HL-60 (cell line): ENCODE measurements at regions not wholly inside any gene's neighbourhood (a gene's known extent, or its start where the extent isn't known, plus 50 kb on each side); places are given as distances from the start of the nearest gene placed in this dataset.

ENCODE experiments used
- DNase-seq, 2 experiments: peaks; one replicate each; pipeline ENCODE4 v3.0.0-alpha.2; 2010 to 2020; ENCODE audit warnings: low read depth in 1 of 2, low spot score in 1 of 2
- H3K27ac ChIP-seq: fragments of 250-450 bp; sonication (Bioruptor Pico); replicated peaks from 2 replicates; pipeline ENCODE4 v1.5.1; 2020; ENCODE audit warnings: mild to moderate bottlenecking, moderate library complexity
- H3K27me3 ChIP-seq: fragments of 250-450 bp; sonication (Bioruptor Pico); 2 replicates; pipeline ENCODE4 v1.5.1; 2021; ENCODE audit warnings: mild to moderate bottlenecking, moderate library complexity; ENCODE audit not compliant: insufficient read depth, poor library complexity, severe bottlenecking
- H3K4me3 ChIP-seq: replicated peaks from 2 replicates; pipeline ENCODE4 v1.5.1; 2011; ENCODE audit warnings: mild to moderate bottlenecking, control low read depth, low read length; ENCODE audit not compliant: insufficient read depth
- GABPA ChIP-seq: IDR thresholded peaks from 2 replicates; pipeline ENCODE4 v1.6.1; 2012; ENCODE audit warnings: low read depth
- POLR2AphosphoS5 ChIP-seq: IDR thresholded peaks from 2 replicates; pipeline ENCODE4 v1.6.1; 2012; ENCODE audit warnings: low read depth
- SPI1 ChIP-seq: IDR thresholded peaks from 2 replicates; pipeline ENCODE4 v1.6.1; 2012; ENCODE audit warnings: low read depth, mild to moderate bottlenecking, borderline replicate concordance
- TF ChIP-seq, protein P1 (sequence below): IDR thresholded peaks from 2 replicates; pipeline ENCODE4 v1.6.1; 2012; ENCODE audit warnings: low read depth; ENCODE audit not compliant: insufficient replicate concordance
- TF ChIP-seq, protein P2 (sequence below): IDR thresholded peaks from one replicate; pipeline ENCODE4 v1.5.1; 2011; ENCODE audit warnings: low read length, control low read depth, inconsistent platforms; ENCODE audit not compliant: insufficient read depth

- no peak for DNase-seq
Observed at GRCh38 chr16:26526633-26527032, 540.1 kb upstream of the C16orf82 start.

GRCh38 chr16:26530584-26531289 is 536.0 kb upstream of the C16orf82 start:
- no peak for DNase-seq
- Histone ChIP-seq H3K4me3 (no peak overlapping the region), H3K27me3 (no peaks in the 10 kb centered on the region), H3K27ac (no peak overlapping the region)
- TF ChIP-seq SPI1: no peak

More at GRCh38 chr16:26526633-26527032, 540.1 kb upstream of the C16orf82 start:
- TF ChIP-seq SPI1 (no peak), POLR2AphosphoS5 (no peak), GABPA (no peak)
- TF ChIP-seq, protein P1, sequence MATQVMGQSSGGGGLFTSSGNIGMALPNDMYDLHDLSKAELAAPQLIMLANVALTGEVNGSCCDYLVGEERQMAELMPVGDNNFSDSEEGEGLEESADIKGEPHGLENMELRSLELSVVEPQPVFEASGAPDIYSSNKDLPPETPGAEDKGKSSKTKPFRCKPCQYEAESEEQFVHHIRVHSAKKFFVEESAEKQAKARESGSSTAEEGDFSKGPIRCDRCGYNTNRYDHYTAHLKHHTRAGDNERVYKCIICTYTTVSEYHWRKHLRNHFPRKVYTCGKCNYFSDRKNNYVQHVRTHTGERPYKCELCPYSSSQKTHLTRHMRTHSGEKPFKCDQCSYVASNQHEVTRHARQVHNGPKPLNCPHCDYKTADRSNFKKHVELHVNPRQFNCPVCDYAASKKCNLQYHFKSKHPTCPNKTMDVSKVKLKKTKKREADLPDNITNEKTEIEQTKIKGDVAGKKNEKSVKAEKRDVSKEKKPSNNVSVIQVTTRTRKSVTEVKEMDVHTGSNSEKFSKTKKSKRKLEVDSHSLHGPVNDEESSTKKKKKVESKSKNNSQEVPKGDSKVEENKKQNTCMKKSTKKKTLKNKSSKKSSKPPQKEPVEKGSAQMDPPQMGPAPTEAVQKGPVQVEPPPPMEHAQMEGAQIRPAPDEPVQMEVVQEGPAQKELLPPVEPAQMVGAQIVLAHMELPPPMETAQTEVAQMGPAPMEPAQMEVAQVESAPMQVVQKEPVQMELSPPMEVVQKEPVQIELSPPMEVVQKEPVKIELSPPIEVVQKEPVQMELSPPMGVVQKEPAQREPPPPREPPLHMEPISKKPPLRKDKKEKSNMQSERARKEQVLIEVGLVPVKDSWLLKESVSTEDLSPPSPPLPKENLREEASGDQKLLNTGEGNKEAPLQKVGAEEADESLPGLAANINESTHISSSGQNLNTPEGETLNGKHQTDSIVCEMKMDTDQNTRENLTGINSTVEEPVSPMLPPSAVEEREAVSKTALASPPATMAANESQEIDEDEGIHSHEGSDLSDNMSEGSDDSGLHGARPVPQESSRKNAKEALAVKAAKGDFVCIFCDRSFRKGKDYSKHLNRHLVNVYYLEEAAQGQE: no peak
- TF ChIP-seq, protein P2, sequence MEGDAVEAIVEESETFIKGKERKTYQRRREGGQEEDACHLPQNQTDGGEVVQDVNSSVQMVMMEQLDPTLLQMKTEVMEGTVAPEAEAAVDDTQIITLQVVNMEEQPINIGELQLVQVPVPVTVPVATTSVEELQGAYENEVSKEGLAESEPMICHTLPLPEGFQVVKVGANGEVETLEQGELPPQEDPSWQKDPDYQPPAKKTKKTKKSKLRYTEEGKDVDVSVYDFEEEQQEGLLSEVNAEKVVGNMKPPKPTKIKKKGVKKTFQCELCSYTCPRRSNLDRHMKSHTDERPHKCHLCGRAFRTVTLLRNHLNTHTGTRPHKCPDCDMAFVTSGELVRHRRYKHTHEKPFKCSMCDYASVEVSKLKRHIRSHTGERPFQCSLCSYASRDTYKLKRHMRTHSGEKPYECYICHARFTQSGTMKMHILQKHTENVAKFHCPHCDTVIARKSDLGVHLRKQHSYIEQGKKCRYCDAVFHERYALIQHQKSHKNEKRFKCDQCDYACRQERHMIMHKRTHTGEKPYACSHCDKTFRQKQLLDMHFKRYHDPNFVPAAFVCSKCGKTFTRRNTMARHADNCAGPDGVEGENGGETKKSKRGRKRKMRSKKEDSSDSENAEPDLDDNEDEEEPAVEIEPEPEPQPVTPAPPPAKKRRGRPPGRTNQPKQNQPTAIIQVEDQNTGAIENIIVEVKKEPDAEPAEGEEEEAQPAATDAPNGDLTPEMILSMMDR: no peak
- H3K27me3 ChIP-seq: no peaks in the 10 kb centered on the region
- H3K4me3 ChIP-seq: no peak overlapping the region
- no peak overlapping the region for H3K27ac ChIP-seq

DNA sequence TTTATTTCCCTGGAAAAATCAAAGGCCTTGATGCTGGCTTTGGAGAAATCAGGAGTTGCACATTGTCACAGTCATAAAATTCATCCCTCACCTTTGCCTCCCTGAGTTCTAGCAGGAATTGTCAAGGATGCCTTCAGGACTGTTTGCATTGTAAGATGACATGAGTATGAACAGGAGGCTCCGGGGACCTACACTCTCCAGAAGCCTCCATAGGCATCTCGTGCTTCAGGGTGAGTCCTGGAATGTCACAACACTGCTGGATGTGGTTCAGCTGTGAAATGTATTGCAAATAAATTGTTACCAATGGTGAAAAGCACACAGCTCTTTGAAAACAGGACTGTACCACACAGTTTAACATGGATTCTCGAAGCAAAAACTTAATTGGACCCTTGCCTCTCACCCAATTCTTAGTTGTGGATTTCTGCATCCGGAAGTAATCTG is 535.4 kb upstream of the C16orf82 start:
- TF ChIP-seq SPI1: no peak
- no peak overlapping the region for H3K4me3 ChIP-seq
- no peak overlapping the region for H3K27ac ChIP-seq
- no peaks in the 10 kb centered on the region for H3K27me3 ChIP-seq
- no peak for DNase-seq

DNA sequence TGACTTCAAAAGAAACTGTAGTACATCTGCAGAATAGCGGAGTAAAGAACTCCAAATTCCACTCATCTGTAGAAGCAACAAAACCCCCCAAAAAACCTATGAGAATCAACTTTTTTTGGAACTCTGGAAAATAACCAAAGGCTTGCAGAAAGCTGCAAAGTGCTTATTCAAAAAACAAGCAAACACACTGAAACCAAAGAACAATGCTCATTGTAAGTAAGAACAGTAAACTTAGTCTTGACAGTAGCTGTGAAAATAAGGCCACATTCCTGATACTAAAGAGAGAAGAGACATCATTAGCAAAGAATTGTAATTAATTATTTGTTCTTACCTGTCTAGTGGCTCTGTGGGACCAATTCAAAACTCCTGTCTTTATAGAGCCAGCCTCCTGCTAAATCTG is 534.3 kb upstream of the C16orf82 start:
- H3K27ac ChIP-seq: no peak overlapping the region
- no peaks in the 10 kb centered on the region for H3K27me3 ChIP-seq
- TF ChIP-seq POLR2AphosphoS5 (no peak), SPI1 (no peak), GABPA (no peak)
- TF ChIP-seq, protein P1: no peak
- TF ChIP-seq, protein P2: no peak
- no peak for DNase-seq
- H3K4me3 ChIP-seq: no peak overlapping the region

- no peak for DNase-seq
- TF ChIP-seq GABPA: no peak
- TF ChIP-seq SPI1: no peak
- Histone ChIP-seq H3K4me3 (no peak overlapping the region), H3K27ac (no peak overlapping the region), H3K27me3 (no peaks in the 10 kb centered on the region)
Observed at GRCh38 chr16:26542198-26542597, 524.5 kb upstream of the C16orf82 start.
